Liver (tissue), 8 donors: ENCODE measurements at regions not wholly inside any gene's neighbourhood (a gene's known extent, or its start where the extent isn't known, plus 50 kb on each side); places are given as distances from the start of the nearest gene placed in this dataset.

ENCODE experiments used
- DNase-seq: peaks from one replicate; pipeline ENCODE4 v3.0.0-alpha.2; 2017; ENCODE audit warnings: low spot score
- H3K27ac ChIP-seq, 2 donors: one replicate each; pipeline ENCODE4 v1.7.0; 2013; ENCODE audit warnings: inconsistent platforms in 2 of 2, low read length in 2 of 2, control low read depth in 1 of 2, low read depth in 1 of 2, mild to moderate bottlenecking in 1 of 2
- H3K27me3 ChIP-seq, 4 donors: one replicate each; pipeline versions ENCODE4 v1.6.1 to v1.7.0; 2013; ENCODE audit warnings: low read length in 3 of 4, inconsistent platforms in 1 of 4, mild to moderate bottlenecking in 1 of 4, moderate library complexity in 1 of 4; ENCODE audit not compliant: control insufficient read depth in 4 of 4, insufficient read depth in 4 of 4
- H3K36me3 ChIP-seq, 4 donors: one replicate each; pipeline versions ENCODE4 v1.6.1 to v1.7.0; 2013; ENCODE audit warnings: low read length in 3 of 4, mild to moderate bottlenecking in 3 of 4, low read depth in 1 of 4, moderate library complexity in 1 of 4; ENCODE audit not compliant: control insufficient read depth in 4 of 4, insufficient read depth in 3 of 4
- H3K4me1 ChIP-seq, 4 donors: one replicate each; pipeline versions ENCODE4 v1.6.1 to v1.7.0; 2013; ENCODE audit warnings: low read length in 3 of 4, mild to moderate bottlenecking in 3 of 4, moderate library complexity in 1 of 4; ENCODE audit not compliant: control insufficient read depth in 4 of 4, insufficient read depth in 4 of 4
- H3K4me3 ChIP-seq, 3 donors: one replicate each; pipeline versions ENCODE4 v1.6.1 to v1.7.0; 2013; ENCODE audit warnings: low read length in 3 of 3, control low read depth in 1 of 3, low read depth in 1 of 3, mild to moderate bottlenecking in 1 of 3
- H3K9ac ChIP-seq, 2 donors: one replicate each; pipeline ENCODE4 v1.7.0; 2013; ENCODE audit warnings: low read length in 2 of 2, mild to moderate bottlenecking in 2 of 2, moderate library complexity in 2 of 2, control low read depth in 1 of 2, low read depth in 1 of 2
- H3K9me3 ChIP-seq, 4 donors: one replicate each; pipeline versions ENCODE4 v1.6.1 to v1.7.0; 2013; ENCODE audit warnings: low read length in 3 of 4; ENCODE audit not compliant: control insufficient read depth in 4 of 4
- EGR1 ChIP-seq, 2 donors: IDR thresholded peaks; 2 replicates each; pipeline ENCODE4 v1.6.1; 2016 to 2018; ENCODE audit warnings: antibody characterized with exemption in 2 of 2, low read depth in 2 of 2
- FOXA1 ChIP-seq: IDR thresholded peaks from 2 replicates; pipeline ENCODE4 v1.6.1; 2016; ENCODE audit warnings: antibody characterized with exemption
- FOXA2 ChIP-seq: IDR thresholded peaks from 2 replicates; pipeline ENCODE4 v1.6.1; 2016; ENCODE audit warnings: antibody characterized with exemption
- GABPA ChIP-seq, 2 donors: IDR thresholded peaks in 1 of 2; conservative IDR thresholded peaks in 1 of 2; 2 replicates each; pipeline ENCODE4 v1.6.1; 2016; ENCODE audit warnings: antibody characterized with exemption in 2 of 2, mild to moderate bottlenecking in 1 of 2, moderate library complexity in 1 of 2
- JUND ChIP-seq, 2 donors: IDR thresholded peaks; 2 replicates each; pipeline ENCODE4 v1.6.1; 2016; ENCODE audit warnings: antibody characterized with exemption in 2 of 2
- NR2F2 ChIP-seq: IDR thresholded peaks from 2 replicates; pipeline ENCODE4 v1.6.1; 2016; ENCODE audit warnings: antibody characterized with exemption
- RXRA ChIP-seq, 2 donors: IDR thresholded peaks; 2 replicates each; pipeline ENCODE4 v1.6.1; 2017 to 2018; ENCODE audit warnings: antibody characterized with exemption in 2 of 2, mild to moderate bottlenecking in 1 of 2
- WGBS: extraction: QIAGEN DNeasy Blood & Tissue Kit; methylation state at CpG from one replicate; pipeline ENCODE4 v1.1.7; 2013; 5-methylcytosine and 5-hydroxymethylcytosine counted together
- TF ChIP-seq, protein P1 (sequence below): IDR thresholded peaks from 2 replicates; pipeline ENCODE4 v1.6.1; 2016; ENCODE audit warnings: antibody characterized with exemption
- TF ChIP-seq, protein P2 (sequence below): IDR thresholded peaks from 2 replicates; pipeline ENCODE4 v1.6.1; 2016; ENCODE audit warnings: antibody characterized with exemption
- TF ChIP-seq, protein P3 (sequence below): fragments of 150-350 bp; IDR thresholded peaks from 2 replicates; pipeline ENCODE4 v1.5.1; 2017; ENCODE audit warnings: improper control_type of control experiment, low read depth, low read length; ENCODE audit not compliant: missing input control
- TF ChIP-seq, protein P4 (sequence below): IDR thresholded peaks from 2 replicates; pipeline ENCODE4 v1.6.1; 2016; ENCODE audit warnings: antibody characterized with exemption, mild to moderate bottlenecking
- donor health status: healthy.
- donor health status: healthy.
- donor health status: healthy.
- donor health status: healthy.
- donor health status: healthy.

DNA sequence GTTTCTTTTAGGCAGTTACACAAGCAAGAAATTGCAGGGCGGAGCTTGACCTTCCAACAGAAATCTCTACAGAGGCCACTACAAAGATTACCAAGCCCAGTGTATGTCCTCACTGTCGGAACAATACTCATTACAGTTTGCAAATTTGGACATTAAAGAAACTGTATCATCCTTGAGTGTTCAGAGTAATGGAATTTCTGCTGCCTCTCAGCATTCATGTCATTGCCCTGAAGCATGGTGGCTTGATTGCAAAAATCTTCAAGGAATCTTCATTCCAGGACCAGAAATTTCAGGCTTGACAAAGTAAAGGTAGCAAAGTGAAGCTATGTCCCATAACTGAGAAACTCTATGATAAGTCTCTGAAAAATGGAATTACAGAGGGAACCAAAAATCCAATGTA, 134.6 kb upstream of the MAP3K1 start:
- H3K4me1 ChIP-seq: no peaks in the 10 kb centered on the region
- no peaks in the 10 kb centered on the region for H3K9me3 ChIP-seq
- no peak overlapping the region for H3K9ac ChIP-seq
- H3K27me3 ChIP-seq: no peaks in the 10 kb centered on the region
- H3K27ac ChIP-seq: no peak overlapping the region
- no peak overlapping the region for H3K4me3 ChIP-seq
- DNase-seq: no peak
- WGBS: 87% methylated on average over 2 of the region's 2 CpGs
- no peak for TF ChIP-seq FOXA2
- no peak for TF ChIP-seq NR2F2
- no peak for TF ChIP-seq GABPA (IDR thresholded peaks at IDR 0.05 in 1 of 2, conservative IDR thresholded peaks at IDR 0.05 in 1 of 2)
- TF ChIP-seq, protein P1, sequence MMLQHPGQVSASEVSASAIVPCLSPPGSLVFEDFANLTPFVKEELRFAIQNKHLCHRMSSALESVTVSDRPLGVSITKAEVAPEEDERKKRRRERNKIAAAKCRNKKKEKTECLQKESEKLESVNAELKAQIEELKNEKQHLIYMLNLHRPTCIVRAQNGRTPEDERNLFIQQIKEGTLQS: no peak
- H3K36me3 ChIP-seq: no peaks in the 10 kb centered on the region

DNA sequence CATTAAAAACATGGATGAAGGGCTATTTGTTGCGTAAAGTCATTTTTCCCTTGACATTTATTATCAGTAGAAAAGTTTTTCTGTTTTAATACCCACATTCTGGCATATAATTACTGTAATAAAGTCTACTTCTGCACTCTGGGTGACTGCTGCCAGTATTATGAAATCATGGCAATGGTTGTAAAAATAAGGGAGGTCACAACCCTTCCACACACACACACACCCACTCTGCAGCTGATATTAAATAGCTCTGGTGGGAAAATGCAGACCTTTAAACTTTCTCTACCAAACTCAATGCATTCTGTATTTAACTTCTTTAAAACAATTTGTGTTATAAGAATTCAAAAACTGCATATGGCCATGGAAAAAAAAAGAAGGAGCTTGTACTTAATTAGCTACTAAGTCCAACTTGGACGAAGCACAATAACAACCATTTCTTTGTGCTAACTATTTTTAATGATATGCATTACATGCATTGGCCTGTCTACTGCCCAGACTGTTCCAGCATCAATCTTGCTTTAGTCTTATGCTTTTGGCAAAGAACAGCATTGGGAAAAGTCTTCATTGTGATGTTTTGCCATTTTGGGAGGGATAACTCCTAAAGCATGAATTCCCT, 137.6 kb upstream of the MAP3K1 start:
- TF ChIP-seq FOXA1 (no peak), NR2F2 (peak; percentile 74), EGR1 (IDR thresholded peaks at IDR 0.05; ENCODE audit: low read depth in 2 of 2) (no peak)
- no peaks in the 10 kb centered on the region for H3K4me1 ChIP-seq
- 80% methylated on average over 2 of the region's 2 CpGs for WGBS
- H3K9ac ChIP-seq: no peak overlapping the region
- DNase-seq: no peak
- H3K9me3 ChIP-seq: no peaks in the 10 kb centered on the region
- no peaks in the 10 kb centered on the region for H3K36me3 ChIP-seq
- no peaks in the 10 kb centered on the region for H3K27me3 ChIP-seq
- H3K27ac ChIP-seq: no peak overlapping the region
- H3K4me3 ChIP-seq: no peak overlapping the region

DNA sequence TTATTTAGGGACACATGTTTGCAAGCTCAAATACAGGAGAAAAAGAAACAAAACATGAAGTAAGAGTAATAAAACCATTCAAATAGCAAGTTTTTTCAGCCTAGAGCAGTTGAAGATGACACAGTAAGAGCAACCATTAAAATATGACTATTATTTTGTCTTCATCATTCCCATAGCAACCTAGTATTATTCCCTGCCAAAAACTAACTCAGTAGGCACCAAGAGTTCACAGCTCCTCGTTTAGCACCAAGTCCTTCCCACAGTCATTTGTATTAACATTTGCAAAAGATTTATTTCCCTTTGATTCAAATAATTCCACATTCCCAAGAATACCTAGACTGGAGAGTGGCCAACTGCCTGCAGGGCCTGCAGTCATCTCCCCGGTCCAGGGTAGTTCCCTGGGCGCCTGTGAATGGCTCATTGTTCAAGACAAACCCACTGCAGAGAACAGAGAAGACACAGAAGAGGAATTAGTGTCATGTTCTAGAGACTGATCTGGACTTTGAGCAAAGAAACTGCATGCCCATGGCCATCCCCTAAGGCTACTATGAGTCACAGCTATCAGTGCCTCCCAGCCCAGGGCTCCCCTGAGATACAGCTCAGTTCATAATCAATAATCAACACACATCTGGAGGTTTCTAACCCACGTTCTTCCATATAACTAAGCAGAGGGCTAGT, 139.1 kb upstream of the MAP3K1 start:
- TF ChIP-seq, protein P2, sequence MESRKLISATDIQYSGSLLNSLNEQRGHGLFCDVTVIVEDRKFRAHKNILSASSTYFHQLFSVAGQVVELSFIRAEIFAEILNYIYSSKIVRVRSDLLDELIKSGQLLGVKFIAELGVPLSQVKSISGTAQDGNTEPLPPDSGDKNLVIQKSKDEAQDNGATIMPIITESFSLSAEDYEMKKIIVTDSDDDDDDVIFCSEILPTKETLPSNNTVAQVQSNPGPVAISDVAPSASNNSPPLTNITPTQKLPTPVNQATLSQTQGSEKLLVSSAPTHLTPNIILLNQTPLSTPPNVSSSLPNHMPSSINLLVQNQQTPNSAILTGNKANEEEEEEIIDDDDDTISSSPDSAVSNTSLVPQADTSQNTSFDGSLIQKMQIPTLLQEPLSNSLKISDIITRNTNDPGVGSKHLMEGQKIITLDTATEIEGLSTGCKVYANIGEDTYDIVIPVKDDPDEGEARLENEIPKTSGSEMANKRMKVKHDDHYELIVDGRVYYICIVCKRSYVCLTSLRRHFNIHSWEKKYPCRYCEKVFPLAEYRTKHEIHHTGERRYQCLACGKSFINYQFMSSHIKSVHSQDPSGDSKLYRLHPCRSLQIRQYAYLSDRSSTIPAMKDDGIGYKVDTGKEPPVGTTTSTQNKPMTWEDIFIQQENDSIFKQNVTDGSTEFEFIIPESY: no peak
- Histone ChIP-seq H3K4me3 (no peak overlapping the region), H3K4me1 (no peaks in the 10 kb centered on the region), H3K9me3 (no peaks in the 10 kb centered on the region), H3K36me3 (no peaks in the 10 kb centered on the region), H3K9ac (no peak overlapping the region), H3K27ac (no peak overlapping the region), H3K27me3 (no peaks in the 10 kb centered on the region)
- WGBS: 80% methylated on average over 4 of the region's 4 CpGs
- no peak for DNase-seq

DNA sequence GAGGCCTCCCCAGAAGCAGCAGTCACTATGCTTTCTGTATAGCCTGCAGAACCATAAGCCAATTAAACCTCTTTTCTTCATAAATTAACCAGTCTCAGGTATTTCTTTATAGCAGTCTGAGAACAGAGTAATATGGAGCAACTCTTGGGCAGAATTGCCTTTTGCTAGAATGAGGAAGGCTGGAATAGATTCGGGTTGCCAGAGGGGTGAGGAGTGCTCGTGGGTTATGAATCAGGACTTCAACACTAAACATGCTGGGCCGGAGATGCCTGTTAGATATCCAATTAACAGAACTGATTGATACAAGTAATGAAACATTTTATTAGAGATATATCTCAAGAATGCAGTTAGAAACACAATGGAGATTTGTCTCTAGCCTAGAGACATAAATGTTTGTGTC, 140.9 kb upstream of the MAP3K1 start:
- WGBS: 81% methylated on average over 3 of the region's 3 CpGs
- TF ChIP-seq NR2F2: no peak
- TF ChIP-seq FOXA2: no peak
- TF ChIP-seq JUND (IDR thresholded peaks at IDR 0.05): no peak
- no peak for TF ChIP-seq GABPA (IDR thresholded peaks at IDR 0.05 in 1 of 2, conservative IDR thresholded peaks at IDR 0.05 in 1 of 2)
- TF ChIP-seq, protein P3, sequence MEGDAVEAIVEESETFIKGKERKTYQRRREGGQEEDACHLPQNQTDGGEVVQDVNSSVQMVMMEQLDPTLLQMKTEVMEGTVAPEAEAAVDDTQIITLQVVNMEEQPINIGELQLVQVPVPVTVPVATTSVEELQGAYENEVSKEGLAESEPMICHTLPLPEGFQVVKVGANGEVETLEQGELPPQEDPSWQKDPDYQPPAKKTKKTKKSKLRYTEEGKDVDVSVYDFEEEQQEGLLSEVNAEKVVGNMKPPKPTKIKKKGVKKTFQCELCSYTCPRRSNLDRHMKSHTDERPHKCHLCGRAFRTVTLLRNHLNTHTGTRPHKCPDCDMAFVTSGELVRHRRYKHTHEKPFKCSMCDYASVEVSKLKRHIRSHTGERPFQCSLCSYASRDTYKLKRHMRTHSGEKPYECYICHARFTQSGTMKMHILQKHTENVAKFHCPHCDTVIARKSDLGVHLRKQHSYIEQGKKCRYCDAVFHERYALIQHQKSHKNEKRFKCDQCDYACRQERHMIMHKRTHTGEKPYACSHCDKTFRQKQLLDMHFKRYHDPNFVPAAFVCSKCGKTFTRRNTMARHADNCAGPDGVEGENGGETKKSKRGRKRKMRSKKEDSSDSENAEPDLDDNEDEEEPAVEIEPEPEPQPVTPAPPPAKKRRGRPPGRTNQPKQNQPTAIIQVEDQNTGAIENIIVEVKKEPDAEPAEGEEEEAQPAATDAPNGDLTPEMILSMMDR: no peak
- TF ChIP-seq RXRA (IDR thresholded peaks at IDR 0.05): no peak
- TF ChIP-seq EGR1 (IDR thresholded peaks at IDR 0.05; ENCODE audit: low read depth in 2 of 2): no peak
- TF ChIP-seq, protein P4, sequence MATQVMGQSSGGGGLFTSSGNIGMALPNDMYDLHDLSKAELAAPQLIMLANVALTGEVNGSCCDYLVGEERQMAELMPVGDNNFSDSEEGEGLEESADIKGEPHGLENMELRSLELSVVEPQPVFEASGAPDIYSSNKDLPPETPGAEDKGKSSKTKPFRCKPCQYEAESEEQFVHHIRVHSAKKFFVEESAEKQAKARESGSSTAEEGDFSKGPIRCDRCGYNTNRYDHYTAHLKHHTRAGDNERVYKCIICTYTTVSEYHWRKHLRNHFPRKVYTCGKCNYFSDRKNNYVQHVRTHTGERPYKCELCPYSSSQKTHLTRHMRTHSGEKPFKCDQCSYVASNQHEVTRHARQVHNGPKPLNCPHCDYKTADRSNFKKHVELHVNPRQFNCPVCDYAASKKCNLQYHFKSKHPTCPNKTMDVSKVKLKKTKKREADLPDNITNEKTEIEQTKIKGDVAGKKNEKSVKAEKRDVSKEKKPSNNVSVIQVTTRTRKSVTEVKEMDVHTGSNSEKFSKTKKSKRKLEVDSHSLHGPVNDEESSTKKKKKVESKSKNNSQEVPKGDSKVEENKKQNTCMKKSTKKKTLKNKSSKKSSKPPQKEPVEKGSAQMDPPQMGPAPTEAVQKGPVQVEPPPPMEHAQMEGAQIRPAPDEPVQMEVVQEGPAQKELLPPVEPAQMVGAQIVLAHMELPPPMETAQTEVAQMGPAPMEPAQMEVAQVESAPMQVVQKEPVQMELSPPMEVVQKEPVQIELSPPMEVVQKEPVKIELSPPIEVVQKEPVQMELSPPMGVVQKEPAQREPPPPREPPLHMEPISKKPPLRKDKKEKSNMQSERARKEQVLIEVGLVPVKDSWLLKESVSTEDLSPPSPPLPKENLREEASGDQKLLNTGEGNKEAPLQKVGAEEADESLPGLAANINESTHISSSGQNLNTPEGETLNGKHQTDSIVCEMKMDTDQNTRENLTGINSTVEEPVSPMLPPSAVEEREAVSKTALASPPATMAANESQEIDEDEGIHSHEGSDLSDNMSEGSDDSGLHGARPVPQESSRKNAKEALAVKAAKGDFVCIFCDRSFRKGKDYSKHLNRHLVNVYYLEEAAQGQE: no peak
- no peak overlapping the region for H3K9ac ChIP-seq
- no peak for DNase-seq
- H3K9me3 ChIP-seq: no peaks in the 10 kb centered on the region
- no peaks in the 10 kb centered on the region for H3K36me3 ChIP-seq
- no peaks in the 10 kb centered on the region for H3K27me3 ChIP-seq
- peaks cover 0 to 4% (median 2%) of the 10 kb centered on the region in 4 donors for H3K4me1 ChIP-seq
- no peak overlapping the region for H3K4me3 ChIP-seq
- H3K27ac ChIP-seq: no peak overlapping the region
